Muscle layer of colon (tissue), 2 donors: ENCODE measurements at regions not wholly inside any gene's neighbourhood (a gene's known extent, or its start where the extent isn't known, plus 50 kb on each side); places are given as distances from the start of the nearest gene placed in this dataset.

Source experiments
- H3K27ac ChIP-seq: one replicate; pipeline ENCODE4 v1.7.0; 2013; ENCODE audit warnings: low read depth, mild to moderate bottlenecking, low read length, moderate library complexity
- H3K27me3 ChIP-seq, 2 donors: one replicate each; pipeline ENCODE4 v1.7.0; 2013; ENCODE audit warnings: low read length in 2 of 2, mild to moderate bottlenecking in 2 of 2; ENCODE audit not compliant: insufficient read depth in 2 of 2, control insufficient read depth in 1 of 2
- H3K36me3 ChIP-seq: one replicate; pipeline ENCODE4 v1.7.0; 2013; ENCODE audit warnings: mild to moderate bottlenecking, low read length; ENCODE audit not compliant: insufficient read depth
- H3K4me1 ChIP-seq: one replicate; pipeline ENCODE4 v1.7.0; 2013; ENCODE audit warnings: mild to moderate bottlenecking, low read length; ENCODE audit not compliant: insufficient read depth
- H3K4me3 ChIP-seq, 2 donors: one replicate each; pipeline ENCODE4 v1.7.0; 2013; ENCODE audit warnings: low read length in 2 of 2, low read depth in 1 of 2, mild to moderate bottlenecking in 1 of 2, moderate library complexity in 1 of 2
- H3K9ac ChIP-seq: one replicate; pipeline ENCODE4 v1.7.0; 2013; ENCODE audit warnings: low read length
- H3K9me3 ChIP-seq: one replicate; pipeline ENCODE4 v1.7.0; 2013; ENCODE audit warnings: mild to moderate bottlenecking, low read length
- donor health status: abdominal sarcoma.
- donor health status: Adenocarcinoma of cecum.

DNA sequence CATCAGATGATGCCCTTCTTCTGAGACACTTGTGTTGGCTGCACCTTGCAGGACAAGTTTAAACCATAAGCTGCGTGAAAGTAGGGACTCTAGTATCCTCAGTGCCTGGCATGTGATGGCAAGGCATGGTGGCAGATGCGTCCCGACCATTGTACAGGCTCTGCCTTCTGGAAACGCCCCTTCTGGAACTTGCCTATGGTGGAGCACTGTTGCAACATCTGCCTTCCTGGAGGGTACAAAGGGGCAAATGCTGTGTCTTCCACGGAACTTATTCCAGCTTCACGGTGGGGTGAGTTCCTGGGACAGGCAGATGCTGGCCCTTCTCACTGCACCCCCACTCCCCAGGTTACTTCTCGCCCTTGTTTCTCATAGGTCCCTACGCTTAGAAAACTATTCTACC, 232.8 kb downstream of the THBS2 start:
- H3K4me1 ChIP-seq: peaks cover 25% of the 10 kb centered on the region
- H3K9ac ChIP-seq: no peak overlapping the region
- H3K27ac ChIP-seq: no peak overlapping the region
- no peak overlapping the region for H3K4me3 ChIP-seq
- H3K9me3 ChIP-seq: no peaks in the 10 kb centered on the region
- H3K27me3 ChIP-seq: no peaks in the 10 kb centered on the region
- no peaks in the 10 kb centered on the region for H3K36me3 ChIP-seq

DNA sequence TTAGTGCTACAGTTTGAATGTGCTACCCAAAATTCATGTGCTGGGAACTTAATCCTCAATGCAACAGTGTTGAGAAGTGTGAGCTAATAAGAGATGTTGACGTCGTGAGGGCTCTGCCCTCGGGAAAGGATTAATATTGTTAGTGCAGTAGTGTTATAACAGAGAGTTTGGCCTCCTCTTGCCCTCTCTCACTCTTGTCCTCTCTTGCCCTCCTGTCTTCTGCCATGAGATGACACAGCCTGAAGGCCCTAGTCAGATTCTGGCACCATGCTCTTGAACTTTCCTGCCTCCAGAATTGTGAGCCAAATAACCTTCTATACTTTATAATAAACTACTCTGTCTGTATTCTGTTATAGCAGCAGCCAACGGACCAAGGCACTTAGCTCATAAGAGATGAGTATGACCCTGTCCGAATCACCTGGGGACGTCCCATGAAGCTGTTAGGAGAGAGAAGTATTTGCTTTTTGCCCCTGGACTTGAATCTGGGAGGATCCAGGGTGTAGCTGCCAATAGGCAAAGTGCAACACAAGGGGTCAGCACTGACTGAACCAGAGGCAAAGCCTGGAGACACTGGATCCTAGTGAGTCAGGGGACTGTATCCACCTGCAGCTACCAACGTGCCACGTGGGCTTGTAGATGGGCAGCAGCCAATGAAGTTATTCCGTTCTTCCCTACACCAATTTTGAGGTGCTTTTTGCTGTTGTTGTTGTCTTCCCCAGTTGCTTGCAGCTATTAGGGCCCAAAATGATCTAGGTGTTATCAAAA, 233.7 kb downstream of the THBS2 start:
- no peak overlapping the region for H3K4me3 ChIP-seq
- H3K36me3 ChIP-seq: no peaks in the 10 kb centered on the region
- H3K27me3 ChIP-seq: no peaks in the 10 kb centered on the region
- H3K9me3 ChIP-seq: no peaks in the 10 kb centered on the region
- H3K27ac ChIP-seq: no peak overlapping the region
- H3K4me1 ChIP-seq: peaks cover 25% of the 10 kb centered on the region
- no peak overlapping the region for H3K9ac ChIP-seq

DNA sequence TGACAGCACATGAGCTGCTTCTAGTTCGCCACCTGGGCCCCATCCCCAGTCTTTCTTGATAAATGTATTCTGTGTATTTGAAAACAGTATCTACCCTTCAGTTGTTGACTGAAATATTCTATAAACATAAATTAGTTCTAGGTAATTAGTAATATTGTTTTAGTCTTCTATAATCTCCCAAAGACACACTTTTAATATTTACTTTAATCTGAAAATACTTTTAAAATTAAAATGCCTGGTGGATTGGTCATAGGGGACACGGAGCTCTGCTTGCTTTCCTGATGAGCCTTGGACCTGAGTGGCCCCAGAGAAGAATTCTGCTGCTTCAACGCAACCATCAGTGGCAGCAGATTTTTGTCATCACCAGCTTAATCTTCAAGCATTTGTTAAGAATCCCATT, 234.5 kb downstream of the THBS2 start:
- H3K36me3 ChIP-seq: no peaks in the 10 kb centered on the region

DNA sequence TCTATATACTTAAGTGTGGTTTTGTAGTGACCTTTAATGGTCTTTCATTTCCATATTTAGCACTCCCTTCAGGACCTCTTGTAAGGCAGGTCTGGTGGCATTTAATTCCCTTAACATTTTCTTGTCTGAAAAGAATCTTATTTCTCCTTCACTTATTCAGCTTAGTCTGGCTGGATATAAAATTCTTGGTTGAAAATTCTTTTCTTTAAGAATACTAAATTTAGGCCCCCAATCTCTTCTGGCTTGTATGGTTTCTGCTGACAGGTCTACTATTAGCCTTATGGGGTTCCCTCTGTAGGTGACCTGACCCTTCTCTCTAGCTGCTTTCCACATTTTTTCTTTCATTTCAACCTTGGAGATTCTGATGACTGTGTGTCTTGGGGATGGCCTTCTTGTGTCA, 236.9 kb downstream of the THBS2 start:
- H3K4me1 ChIP-seq: peaks cover 15% of the 10 kb centered on the region
- no peak overlapping the region for H3K27ac ChIP-seq
- no peaks in the 10 kb centered on the region for H3K36me3 ChIP-seq
- no peaks in the 10 kb centered on the region for H3K27me3 ChIP-seq
- no peak overlapping the region for H3K9ac ChIP-seq
- H3K4me3 ChIP-seq: no peak overlapping the region
- no peaks in the 10 kb centered on the region for H3K9me3 ChIP-seq

More for the DNA sequence above, 234.5 kb downstream of the THBS2 start:
- Histone ChIP-seq H3K4me1 (peaks cover 25% of the 10 kb centered on the region), H3K4me3 (no peak overlapping the region), H3K27me3 (no peaks in the 10 kb centered on the region), H3K9me3 (no peaks in the 10 kb centered on the region), H3K9ac (no peak overlapping the region), H3K27ac (no peak overlapping the region)

DNA sequence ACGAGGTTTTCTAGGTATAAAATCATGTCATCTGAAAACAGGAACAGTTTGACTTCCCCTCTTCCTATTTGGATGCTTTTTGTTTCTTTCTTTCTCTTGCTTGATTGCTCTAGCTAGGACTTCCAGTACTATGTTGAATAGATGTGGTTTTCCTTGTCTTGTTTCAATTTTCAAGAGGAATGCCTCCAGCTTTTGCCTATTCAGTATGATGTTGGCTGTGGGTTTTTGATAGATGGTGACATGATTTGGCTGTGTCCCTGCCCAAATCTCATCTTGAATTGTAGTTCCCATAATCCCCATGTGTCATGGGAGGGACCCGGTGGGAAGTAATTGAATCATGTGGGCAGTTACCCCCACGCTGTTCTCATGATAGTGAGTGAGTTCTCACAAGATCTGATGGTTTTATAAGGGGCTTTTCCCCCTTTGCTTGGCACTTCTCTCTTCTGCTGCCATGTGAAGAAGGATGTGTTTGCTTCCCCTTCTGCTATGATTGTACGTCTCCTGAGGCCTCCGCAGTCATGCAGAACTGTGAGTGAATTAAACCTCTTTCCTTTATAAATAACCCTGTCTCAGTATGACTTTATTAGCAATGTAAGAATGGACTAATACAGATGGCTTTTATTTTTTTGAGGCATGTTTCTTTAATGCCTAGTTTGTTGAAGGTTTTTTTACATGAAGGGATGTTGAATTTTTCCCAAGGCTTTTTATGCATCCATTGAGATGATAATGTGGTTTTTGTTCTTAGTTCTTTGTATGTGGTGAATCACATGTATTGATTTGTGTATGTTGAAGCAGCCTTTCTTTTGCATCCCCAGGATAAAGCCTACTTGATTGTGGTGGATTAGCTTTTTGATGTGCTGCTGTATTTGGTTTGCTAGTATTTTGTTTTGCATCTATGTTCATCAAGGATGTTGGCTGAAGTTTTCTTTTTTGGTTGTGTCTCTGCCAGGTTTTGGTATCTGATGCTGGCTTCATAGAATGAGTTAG, 239.1 kb downstream of the THBS2 start:
- Histone ChIP-seq H3K9ac (no peak overlapping the region), H3K27me3 (no peaks in the 10 kb centered on the region), H3K4me1 (peaks cover 4% of the 10 kb centered on the region), H3K9me3 (no peaks in the 10 kb centered on the region), H3K36me3 (no peaks in the 10 kb centered on the region), H3K4me3 (no peak overlapping the region), H3K27ac (no peak overlapping the region)

DNA sequence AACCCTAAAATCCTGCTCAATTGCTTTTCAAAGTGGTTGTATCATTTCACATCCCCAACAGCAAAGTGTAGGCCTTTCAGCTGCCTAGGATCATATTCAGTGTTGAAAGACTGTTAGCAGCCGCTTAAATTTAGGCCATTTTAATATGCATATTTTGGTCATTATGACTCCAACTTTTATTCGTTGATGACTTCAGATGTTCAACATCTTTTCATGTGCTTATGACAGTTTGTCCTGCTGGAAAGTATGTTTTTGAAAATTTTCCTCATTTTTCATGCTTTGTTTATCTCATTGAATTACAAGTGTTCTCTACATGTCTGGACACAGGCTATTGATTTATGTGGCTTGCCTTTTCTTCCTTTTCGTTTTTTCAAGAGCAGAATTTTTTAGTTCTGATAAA, 244.0 kb downstream of the THBS2 start:
- H3K4me1 ChIP-seq: no peaks in the 10 kb centered on the region
- H3K27ac ChIP-seq: no peak overlapping the region
- no peak overlapping the region for H3K4me3 ChIP-seq
- H3K36me3 ChIP-seq: no peaks in the 10 kb centered on the region
- no peaks in the 10 kb centered on the region for H3K9me3 ChIP-seq
- no peaks in the 10 kb centered on the region for H3K27me3 ChIP-seq
- H3K9ac ChIP-seq: no peak overlapping the region

DNA sequence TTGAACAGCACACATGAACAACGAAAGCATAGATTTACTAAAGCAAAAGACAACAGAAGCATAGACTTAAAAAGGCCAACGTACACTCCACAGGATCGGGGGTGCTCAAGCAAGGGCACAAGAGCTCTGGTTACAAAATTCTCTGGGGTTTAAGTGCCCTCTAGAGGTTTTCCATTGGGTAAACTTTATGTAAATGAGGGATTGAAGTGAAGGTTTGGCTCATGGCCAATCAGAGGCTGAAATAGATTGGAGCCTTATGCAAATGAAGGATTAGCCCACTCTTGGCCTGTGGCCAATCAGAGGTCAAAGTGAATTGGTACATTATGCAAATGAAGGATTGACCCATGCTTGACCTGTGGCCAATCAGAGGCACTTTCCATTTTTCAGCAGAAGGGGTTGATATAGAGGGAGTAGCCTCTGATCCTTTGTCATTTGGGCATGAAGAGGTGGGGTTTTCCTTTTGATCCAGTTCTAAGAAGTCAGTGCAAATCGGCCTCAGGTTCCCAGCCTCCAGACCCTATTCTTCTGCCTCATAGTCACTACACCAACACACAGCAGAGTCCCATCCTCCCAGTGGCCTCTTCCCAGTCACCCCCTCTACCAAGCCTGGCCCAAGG, 244.9 kb downstream of the THBS2 start:
- H3K27me3 ChIP-seq: no peaks in the 10 kb centered on the region
- no peak overlapping the region for H3K9ac ChIP-seq
- no peaks in the 10 kb centered on the region for H3K4me1 ChIP-seq
- H3K36me3 ChIP-seq: no peaks in the 10 kb centered on the region
- no peak overlapping the region for H3K27ac ChIP-seq
- H3K9me3 ChIP-seq: no peaks in the 10 kb centered on the region
- H3K4me3 ChIP-seq: no peak overlapping the region

DNA sequence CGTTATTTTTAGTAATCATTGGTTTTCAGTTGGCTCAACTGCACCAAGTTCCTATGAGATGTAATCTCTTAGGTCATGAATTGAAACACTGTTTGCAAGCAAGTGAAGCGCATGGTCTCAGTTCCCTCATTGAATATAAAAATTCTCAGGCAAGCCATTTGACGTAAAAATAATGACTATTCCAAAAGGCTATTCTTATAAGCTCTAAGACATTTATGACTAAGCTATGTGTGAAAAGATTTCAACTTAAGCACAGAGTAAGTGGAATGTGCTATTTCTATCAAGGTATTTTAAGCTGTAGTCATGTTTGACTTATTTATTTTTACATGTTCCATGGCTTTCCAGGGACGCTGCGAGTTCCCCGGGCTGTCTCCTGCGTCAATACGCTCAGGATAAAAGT, 248.5 kb downstream of the THBS2 start:
- H3K36me3 ChIP-seq: no peaks in the 10 kb centered on the region
- no peaks in the 10 kb centered on the region for H3K4me1 ChIP-seq
- H3K4me3 ChIP-seq: no peak overlapping the region
- no peaks in the 10 kb centered on the region for H3K27me3 ChIP-seq
- H3K9ac ChIP-seq: no peak overlapping the region
- no peak overlapping the region for H3K27ac ChIP-seq
- no peaks in the 10 kb centered on the region for H3K9me3 ChIP-seq

DNA sequence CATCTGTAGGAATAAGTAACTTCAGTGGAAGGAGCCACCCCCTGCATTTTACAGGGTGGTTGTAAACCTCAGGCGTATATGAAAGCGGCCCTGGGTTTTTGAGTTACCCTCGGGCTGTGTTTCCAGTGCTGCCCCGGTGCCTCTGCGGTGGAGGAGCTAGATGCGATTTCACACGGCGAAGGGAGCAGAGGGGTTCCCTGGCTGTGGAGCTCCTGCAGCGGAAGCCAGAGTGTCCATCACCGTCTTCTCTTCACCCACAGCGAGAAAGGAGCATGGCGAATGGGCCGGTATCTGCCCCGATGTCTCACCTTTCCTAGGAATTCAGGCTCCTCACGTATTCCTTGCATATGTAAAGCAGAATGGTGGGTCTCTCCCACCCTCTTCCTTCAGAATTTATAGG, 253.6 kb downstream of the THBS2 start:
- no peaks in the 10 kb centered on the region for H3K27me3 ChIP-seq
- H3K9me3 ChIP-seq: no peaks in the 10 kb centered on the region
- no peak overlapping the region for H3K27ac ChIP-seq
- no peaks in the 10 kb centered on the region for H3K4me1 ChIP-seq
- H3K36me3 ChIP-seq: no peaks in the 10 kb centered on the region
- no peak overlapping the region for H3K9ac ChIP-seq
- no peak overlapping the region for H3K4me3 ChIP-seq

DNA sequence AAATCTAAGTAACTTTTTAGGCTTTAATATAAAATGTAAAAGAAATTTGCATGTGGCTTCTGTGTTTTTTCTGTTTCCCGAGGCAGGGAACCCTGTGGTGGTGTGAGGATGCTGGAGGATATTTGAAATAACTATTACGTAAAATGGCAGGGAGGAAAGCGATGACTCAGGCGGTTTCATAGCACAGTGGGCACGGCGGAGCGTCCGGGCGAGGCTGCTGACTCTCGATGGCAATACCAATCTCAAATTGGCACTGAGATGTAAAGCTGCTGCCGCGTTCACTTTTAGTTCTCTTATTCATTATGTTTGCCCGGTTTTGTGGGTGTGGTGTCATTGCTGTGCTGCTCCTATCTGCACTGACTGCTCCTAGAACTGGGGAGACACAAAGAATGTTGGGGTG, 254.3 kb downstream of the THBS2 start:
- no peaks in the 10 kb centered on the region for H3K4me1 ChIP-seq
- no peaks in the 10 kb centered on the region for H3K27me3 ChIP-seq
- H3K36me3 ChIP-seq: no peaks in the 10 kb centered on the region
- H3K9me3 ChIP-seq: no peaks in the 10 kb centered on the region
- no peak overlapping the region for H3K4me3 ChIP-seq
- H3K9ac ChIP-seq: no peak overlapping the region
- H3K27ac ChIP-seq: no peak overlapping the region

DNA sequence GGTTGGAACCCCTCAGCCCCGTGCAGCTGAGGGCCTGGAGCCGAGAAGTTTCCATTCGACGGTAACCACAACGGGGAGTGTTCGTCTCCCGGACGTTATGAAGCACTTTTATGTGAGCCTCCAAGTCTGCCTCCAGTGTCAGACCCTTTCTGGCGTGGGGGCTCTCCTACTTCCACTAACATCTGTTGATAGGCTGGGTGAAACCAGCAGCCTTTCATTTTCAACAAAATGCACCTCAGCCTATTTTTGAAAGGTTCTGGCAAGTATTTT, 257.4 kb downstream of the THBS2 start:
- Histone ChIP-seq H3K4me1 (peaks cover 5% of the 10 kb centered on the region), H3K27me3 (no peaks in the 10 kb centered on the region), H3K4me3 (no peak overlapping the region), H3K9ac (no peak overlapping the region), H3K27ac (no peak overlapping the region), H3K36me3 (no peaks in the 10 kb centered on the region), H3K9me3 (no peaks in the 10 kb centered on the region)
